ENCODE measurements at regions not wholly inside any gene's neighbourhood (a gene's known extent, or its start where the extent isn't known, plus 50 kb on each side); places are given as distances from the start of the nearest gene placed in this dataset.
"Not testable (repeated sequence)": the region's sequence is repeated elsewhere in the genome, so short reads cannot be mapped to it uniquely, and the experiment has no call there.

- CTCF ChIA-PET: no interaction called here
- no peak overlapping the region for H3K27ac Mint-ChIP-seq
Observed at GRCh38 chr11:37988031-37988430, 1390.0 kb upstream of the RAG2 start.

GRCh38 chr11:37984991-37985390 is 1387.0 kb upstream of the RAG2 start:
- Histone ChIP-seq H3K9me3 (no peaks in the 10 kb centered on the region), H3K27me3 (replicated peaks in 1 of 2; ENCODE audit: control insufficient read depth in 2 of 2, extremely low read depth in 1 of 2, insufficient read depth in 2 of 2, low read length in 1 of 2) (no peaks in the 10 kb centered on the region), H3K36me3 (ENCODE audit: control insufficient read depth in 2 of 2, extremely low read depth in 1 of 2, insufficient read depth in 1 of 2, low read length in 1 of 2) (no peaks in the 10 kb centered on the region), H3K27ac (ENCODE audit: low read length) (no peak overlapping the region), H3K4me3 (ENCODE audit: control insufficient read depth in 1 of 2, extremely low read depth in 1 of 2, low read length in 1 of 2) (no peak overlapping the region), H3K4me1 (ENCODE audit: control insufficient read depth in 1 of 2, extremely low read depth in 1 of 2, insufficient read depth in 2 of 2, low read length in 2 of 2) (no peaks in the 10 kb centered on the region)
- Mint-ChIP-seq H3K4me3 (no peak overlapping the region), H3K9me3 (peaks cover 0 to 13% (median 4%) of the 10 kb centered on the region in 3 donors), H3K27me3 (no peaks in the 10 kb centered on the region), H3K27ac (no peak overlapping the region), H3K36me3 (no peaks in the 10 kb centered on the region), H3K4me1 (no peaks in the 10 kb centered on the region)
- WGBS (ENCODE audit: insufficient coverage): no CpG with 5 or more reads among the region's 1 CpG
- ATAC-seq (replicated peaks in 1 of 4) (no peak), DNase-seq (no peak)
- ChIA-PET CTCF (no interaction called here), POLR2A (no interaction called here)

More at GRCh38 chr11:37988031-37988430, 1390.0 kb upstream of the RAG2 start:
- 50% methylated on average over 1 of the region's 3 CpGs for WGBS (ENCODE audit: insufficient coverage)
- ATAC-seq (replicated peaks in 1 of 4): no peak
- Mint-ChIP-seq H3K4me1 (no peaks in the 10 kb centered on the region), H3K27me3 (no peaks in the 10 kb centered on the region), H3K9me3 (peaks cover 0 to 14% (median 6%) of the 10 kb centered on the region in 3 donors), H3K36me3 (no peaks in the 10 kb centered on the region), H3K4me3 (no peak overlapping the region)
- no peak for DNase-seq
- no peak overlapping the region for H3K4me3 ChIP-seq (ENCODE audit: control insufficient read depth in 1 of 2, extremely low read depth in 1 of 2, low read length in 1 of 2)
- H3K9me3 ChIP-seq: no peaks in the 10 kb centered on the region
- no peaks in the 10 kb centered on the region for H3K27me3 ChIP-seq (replicated peaks in 1 of 2; ENCODE audit: control insufficient read depth in 2 of 2, extremely low read depth in 1 of 2, insufficient read depth in 2 of 2, low read length in 1 of 2)
- H3K27ac ChIP-seq (ENCODE audit: low read length): no peak overlapping the region
- POLR2A ChIA-PET: no interaction called here
- H3K36me3 ChIP-seq (ENCODE audit: control insufficient read depth in 2 of 2, extremely low read depth in 1 of 2, insufficient read depth in 1 of 2, low read length in 1 of 2): no peaks in the 10 kb centered on the region
- H3K4me1 ChIP-seq (ENCODE audit: control insufficient read depth in 1 of 2, extremely low read depth in 1 of 2, insufficient read depth in 2 of 2, low read length in 2 of 2): no peaks in the 10 kb centered on the region

- Histone ChIP-seq H3K36me3 (ENCODE audit: control insufficient read depth in 2 of 2, extremely low read depth in 1 of 2, insufficient read depth in 1 of 2, low read length in 1 of 2) (no peaks in the 10 kb centered on the region), H3K4me3 (ENCODE audit: control insufficient read depth in 1 of 2, extremely low read depth in 1 of 2, low read length in 1 of 2) (no peak overlapping the region), H3K4me1 (ENCODE audit: control insufficient read depth in 1 of 2, extremely low read depth in 1 of 2, insufficient read depth in 2 of 2, low read length in 2 of 2) (no peaks in the 10 kb centered on the region), H3K27ac (ENCODE audit: low read length) (no peak overlapping the region), H3K27me3 (replicated peaks in 1 of 2; ENCODE audit: control insufficient read depth in 2 of 2, extremely low read depth in 1 of 2, insufficient read depth in 2 of 2, low read length in 1 of 2) (no peaks in the 10 kb centered on the region), H3K9me3 (no peaks in the 10 kb centered on the region)
- POLR2A ChIA-PET: no interaction called here
- ATAC-seq (replicated peaks in 1 of 4) (no peak), DNase-seq (no peak)
- no peaks in the 10 kb centered on the region for H3K36me3 Mint-ChIP-seq
- H3K27ac Mint-ChIP-seq: no peak overlapping the region
- no CpG with 5 or more reads among the region's 1 CpG for WGBS (ENCODE audit: insufficient coverage)
- H3K27me3 Mint-ChIP-seq: no peaks in the 10 kb centered on the region
- CTCF ChIA-PET: no interaction called here
- no peaks in the 10 kb centered on the region for H3K4me1 Mint-ChIP-seq
- peaks cover 4 to 8% (median 8%) of the 10 kb centered on the region in 3 donors for H3K9me3 Mint-ChIP-seq
- H3K4me3 Mint-ChIP-seq: no peak overlapping the region
Observed at GRCh38 chr11:37978647-37979046, 1380.6 kb upstream of the RAG2 start.

DNA sequence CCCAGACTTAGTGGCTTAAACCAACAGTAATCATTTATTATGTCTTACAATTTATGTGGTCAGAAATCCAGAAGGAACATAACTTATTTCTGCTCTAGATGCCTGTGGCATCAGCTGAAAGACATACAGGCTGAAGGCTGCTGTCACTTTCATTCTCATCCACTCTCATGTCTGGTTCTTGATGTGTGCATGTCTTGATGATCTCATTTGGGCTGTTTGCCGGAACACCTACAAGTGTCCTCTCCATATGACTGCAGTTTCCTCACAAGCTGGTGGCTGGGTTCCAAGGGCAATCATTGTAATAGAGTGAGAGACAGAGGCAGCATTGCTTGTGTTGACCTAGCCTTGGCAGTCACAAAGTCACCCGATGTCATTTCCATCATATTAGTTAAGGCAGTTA is 1375.9 kb upstream of the RAG2 start:
- Histone ChIP-seq H3K36me3 (ENCODE audit: control insufficient read depth in 2 of 2, extremely low read depth in 1 of 2, insufficient read depth in 1 of 2, low read length in 1 of 2) (no peaks in the 10 kb centered on the region), H3K4me1 (ENCODE audit: control insufficient read depth in 1 of 2, extremely low read depth in 1 of 2, insufficient read depth in 2 of 2, low read length in 2 of 2) (no peaks in the 10 kb centered on the region), H3K4me3 (ENCODE audit: control insufficient read depth in 1 of 2, extremely low read depth in 1 of 2, low read length in 1 of 2) (no peak overlapping the region), H3K27ac (ENCODE audit: low read length) (no peak overlapping the region), H3K9me3 (no peaks in the 10 kb centered on the region), H3K27me3 (replicated peaks in 1 of 2; ENCODE audit: control insufficient read depth in 2 of 2, extremely low read depth in 1 of 2, insufficient read depth in 2 of 2, low read length in 1 of 2) (no peaks in the 10 kb centered on the region)
- ATAC-seq (replicated peaks in 1 of 4): no peak
- DNase-seq: no peak
- Mint-ChIP-seq H3K27me3 (no peaks in the 10 kb centered on the region), H3K4me3 (no peak overlapping the region), H3K4me1 (no peaks in the 10 kb centered on the region), H3K36me3 (no peaks in the 10 kb centered on the region), H3K9me3 (peaks cover 9 to 12% (median 9%) of the 10 kb centered on the region in 3 donors), H3K27ac (no peak overlapping the region)
- ChIA-PET POLR2A (no interaction called here), CTCF (no interaction called here)
- no CpG with 5 or more reads among the region's 2 CpGs for WGBS (ENCODE audit: insufficient coverage)

GRCh38 chr11:37972691-37973090 is 1374.7 kb upstream of the RAG2 start:
- H3K27me3 ChIP-seq (replicated peaks in 1 of 2; ENCODE audit: control insufficient read depth in 2 of 2, extremely low read depth in 1 of 2, insufficient read depth in 2 of 2, low read length in 1 of 2): no peaks in the 10 kb centered on the region
- H3K4me1 Mint-ChIP-seq: no peaks in the 10 kb centered on the region
- DNase-seq (no peak), ATAC-seq (replicated peaks in 1 of 4) (no peak)
- ChIA-PET POLR2A (no interaction called here), CTCF (no interaction called here)
- H3K9me3 ChIP-seq: no peaks in the 10 kb centered on the region
- no CpG with 5 or more reads among the region's 2 CpGs for WGBS (ENCODE audit: insufficient coverage)
- no peaks in the 10 kb centered on the region for H3K36me3 ChIP-seq (ENCODE audit: control insufficient read depth in 2 of 2, extremely low read depth in 1 of 2, insufficient read depth in 1 of 2, low read length in 1 of 2)
- H3K4me1 ChIP-seq (ENCODE audit: control insufficient read depth in 1 of 2, extremely low read depth in 1 of 2, insufficient read depth in 2 of 2, low read length in 2 of 2): no peaks in the 10 kb centered on the region
- peaks cover 9 to 13% (median 10%) of the 10 kb centered on the region in 3 donors for H3K9me3 Mint-ChIP-seq
- H3K4me3 Mint-ChIP-seq: no peak overlapping the region
- H3K27me3 Mint-ChIP-seq: no peaks in the 10 kb centered on the region
- H3K36me3 Mint-ChIP-seq: no peaks in the 10 kb centered on the region
- no peak overlapping the region for H3K4me3 ChIP-seq (ENCODE audit: control insufficient read depth in 1 of 2, extremely low read depth in 1 of 2, low read length in 1 of 2)
- H3K27ac ChIP-seq (ENCODE audit: low read length): no peak overlapping the region
- no peak overlapping the region for H3K27ac Mint-ChIP-seq

DNA sequence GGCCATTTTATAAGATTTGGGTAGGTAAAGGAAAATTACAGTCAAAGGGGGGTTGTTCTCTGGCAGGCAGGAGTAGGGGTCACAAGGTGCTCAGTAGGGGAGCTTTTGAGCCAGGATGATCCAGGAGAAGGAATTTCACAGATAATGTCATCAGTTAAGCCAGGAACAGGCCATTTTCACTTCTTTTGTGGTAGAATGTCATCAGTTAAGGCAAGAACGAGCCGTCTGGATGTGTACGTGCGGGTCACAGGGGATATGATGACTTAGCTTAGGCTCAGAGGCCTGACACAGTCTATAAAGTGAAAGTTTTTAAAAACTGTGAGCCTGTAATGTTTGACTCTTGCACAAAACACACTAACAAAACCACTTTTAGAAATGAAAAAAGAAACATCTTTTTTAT is 1371.3 kb upstream of the RAG2 start:
- POLR2A ChIA-PET; H3K9me3 Mint-ChIP-seq; H3K4me1 ChIP-seq (ENCODE audit: control insufficient read depth in 1 of 2, extremely low read depth in 1 of 2, insufficient read depth in 2 of 2, low read length in 2 of 2); ATAC-seq (replicated peaks in 1 of 4); H3K9me3 ChIP-seq; H3K36me3 ChIP-seq (ENCODE audit: control insufficient read depth in 2 of 2, extremely low read depth in 1 of 2, insufficient read depth in 1 of 2, low read length in 1 of 2); H3K36me3 Mint-ChIP-seq; H3K4me1 Mint-ChIP-seq; DNase-seq; H3K4me3 Mint-ChIP-seq; H3K27ac Mint-ChIP-seq; H3K27me3 ChIP-seq (replicated peaks in 1 of 2; ENCODE audit: control insufficient read depth in 2 of 2, extremely low read depth in 1 of 2, insufficient read depth in 2 of 2, low read length in 1 of 2); H3K27me3 Mint-ChIP-seq; H3K27ac ChIP-seq (ENCODE audit: low read length); CTCF ChIA-PET; H3K4me3 ChIP-seq (ENCODE audit: control insufficient read depth in 1 of 2, extremely low read depth in 1 of 2, low read length in 1 of 2): not testable (repeated sequence)
- WGBS (ENCODE audit: insufficient coverage): 70% methylated on average over 2 of the region's 4 CpGs

DNA sequence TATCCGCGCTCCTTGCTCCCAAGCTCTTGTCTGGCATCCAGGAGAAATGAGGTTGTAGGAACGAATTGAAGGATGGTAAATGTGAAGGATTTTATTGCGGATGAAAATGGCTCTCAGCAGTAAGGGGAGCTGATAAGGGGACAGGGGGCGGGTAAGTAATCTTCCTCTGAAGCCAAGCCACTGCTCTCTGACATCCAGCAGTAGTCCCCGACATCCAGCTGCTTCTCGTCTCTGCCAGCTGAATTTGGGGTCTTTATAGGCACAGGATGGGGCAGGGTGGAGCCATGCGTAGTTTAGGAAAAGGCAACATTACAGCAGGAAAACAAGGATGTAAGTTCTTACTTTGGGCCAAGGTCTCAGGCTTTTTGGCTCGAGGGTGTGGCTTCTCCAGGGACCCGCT is 1370.1 kb upstream of the RAG2 start:
- Mint-ChIP-seq H3K27ac (no peak overlapping the region), H3K4me3 (no peak overlapping the region), H3K9me3 (peaks cover 5 to 10% (median 9%) of the 10 kb centered on the region in 3 donors), H3K4me1 (no peaks in the 10 kb centered on the region), H3K36me3 (no peaks in the 10 kb centered on the region), H3K27me3 (no peaks in the 10 kb centered on the region)
- H3K36me3 ChIP-seq (ENCODE audit: control insufficient read depth in 2 of 2, extremely low read depth in 1 of 2, insufficient read depth in 1 of 2, low read length in 1 of 2): no peaks in the 10 kb centered on the region
- H3K9me3 ChIP-seq: no peaks in the 10 kb centered on the region
- no peak overlapping the region for H3K4me3 ChIP-seq (ENCODE audit: control insufficient read depth in 1 of 2, extremely low read depth in 1 of 2, low read length in 1 of 2)
- POLR2A ChIA-PET: no interaction called here
- H3K27ac ChIP-seq (ENCODE audit: low read length): no peak overlapping the region
- H3K4me1 ChIP-seq (ENCODE audit: control insufficient read depth in 1 of 2, extremely low read depth in 1 of 2, insufficient read depth in 2 of 2, low read length in 2 of 2): no peaks in the 10 kb centered on the region
- ATAC-seq (replicated peaks in 1 of 4) (no peak), DNase-seq (no peak)
- CTCF ChIA-PET: no interaction called here
- WGBS (ENCODE audit: insufficient coverage): 88% methylated on average over 7 of the region's 10 CpGs
- no peaks in the 10 kb centered on the region for H3K27me3 ChIP-seq (replicated peaks in 1 of 2; ENCODE audit: control insufficient read depth in 2 of 2, extremely low read depth in 1 of 2, insufficient read depth in 2 of 2, low read length in 1 of 2)

All from T-cell (primary cell).